ENCODE measurements at regions not wholly inside any gene's neighbourhood (a gene's known extent, or its start where the extent isn't known, plus 50 kb on each side); places are given as distances from the start of the nearest gene placed in this dataset.

DNA sequence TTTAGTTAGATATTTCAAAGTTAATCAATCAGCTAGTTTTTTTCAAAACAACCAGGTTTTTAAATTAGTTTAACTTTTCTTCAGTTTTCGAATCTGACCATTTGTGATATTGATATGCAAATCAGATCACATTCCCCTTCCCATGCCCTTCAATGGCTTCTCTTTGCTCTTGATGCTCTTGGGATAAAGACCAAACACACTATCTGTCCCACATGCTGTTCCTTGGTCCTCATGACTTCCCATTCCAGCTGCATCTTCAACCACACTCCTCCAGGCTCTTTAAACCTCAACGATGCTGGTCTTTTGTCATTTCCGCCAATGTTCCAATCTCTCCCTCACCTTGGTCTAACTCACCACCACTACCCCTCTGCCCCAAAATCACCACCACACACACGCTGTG lies 285.8 kb downstream of the LMX1A start (continued):
- TF ChIP-seq RCOR1 (IDR thresholded peaks at IDR 0.05; ENCODE audit: borderline replicate concordance in 1 of 2, low read depth in 2 of 2, low read length in 2 of 2), result no peak

DNA sequence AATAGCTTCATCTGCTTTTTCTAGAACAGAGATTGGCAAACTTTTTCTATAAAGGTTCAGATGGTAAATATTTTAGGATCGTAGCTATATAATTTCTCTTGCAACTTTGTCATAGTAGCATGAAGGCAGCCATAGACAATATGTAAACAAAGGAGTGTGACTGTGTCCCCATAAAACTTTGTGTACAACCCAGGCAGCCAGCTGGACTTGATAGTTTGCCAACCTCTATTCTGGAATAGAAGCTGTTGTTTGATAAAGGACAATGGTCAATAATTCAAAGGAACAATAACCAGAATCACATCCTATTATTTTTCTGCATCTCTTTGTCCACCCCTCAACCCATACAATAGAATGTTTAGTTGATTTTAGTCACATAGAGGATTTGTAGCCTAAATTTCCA lies 286.7 kb downstream of the LMX1A start:
- Histone ChIP-seq H3K36me3 (ENCODE audit: control insufficient read depth, insufficient read depth, low read length) (no peaks in the 10 kb centered on the region), H3K4me1 (replicated peaks in 1 of 2; ENCODE audit: control insufficient read depth in 2 of 2, insufficient read depth in 2 of 2, low read length in 2 of 2) (no peaks in the 10 kb centered on the region), H3K9me3 (replicated peaks; ENCODE audit: control insufficient read depth, insufficient read depth, low read depth, low read length) (no peaks in the 10 kb centered on the region), H3K9me1 (ENCODE audit: control insufficient read depth, insufficient read depth, low read length) (no peaks in the 10 kb centered on the region), H2AFZ (ENCODE audit: low read depth, low read length) (no peak overlapping the region), H3K27ac (ENCODE audit: extremely low read depth, low read depth, low read length) (no peak overlapping the region), H3K4me2 (ENCODE audit: insufficient read depth, low read length) (no peak overlapping the region), H4K20me1 (replicated peaks; ENCODE audit: control insufficient read depth, insufficient read depth, low read length) (no peaks in the 10 kb centered on the region), H3K79me2 (ENCODE audit: control insufficient read depth, insufficient read depth, low read length) (no peaks in the 10 kb centered on the region), H3K9ac (ENCODE audit: insufficient read depth in 1 of 2, low read depth in 2 of 2, low read length in 2 of 2) (no peak overlapping the region), H3K4me3 (no peak overlapping the region), H3K27me3 (ENCODE audit: control insufficient read depth in 2 of 2, insufficient read depth in 2 of 2, low read length in 2 of 2) (no peaks in the 10 kb centered on the region)
- DNase-seq (ENCODE audit: extremely low read depth in 1 of 4, low spot score in 3 of 4) (no peak), FAIRE-seq (no peak), ATAC-seq (no peak)
- no TSS peak for BruUV-seq (replicated peaks)
- ChIA-PET CTCF (ENCODE audit: low intra/inter-chr PET ratio) (no interaction called here), POLR2A (interaction anchor here (0.5 to 0.6 kb wide), 2 partner anchors 520 to 706 kb away, joined by 3 read pairs; no protein-coding TSS in a partner anchor)
- WGBS (ENCODE audit: insufficient coverage, low coverage, missing lambda C conversion rate), result 0% methylated on average over 1 of the region's 1 CpG
- intact Hi-C loops (cut with micrococcal nuclease) (loop anchor here (5.0 kb wide), 4 partner anchors 283 to 1543 kb away; no protein-coding TSS in a partner anchor), in situ Hi-C loops (cut with MboI) (loop anchor here (25.0 kb wide), 1 partner anchor 1658 kb away; no protein-coding TSS in a partner anchor)
- TF ChIP-seq, protein P1, sequence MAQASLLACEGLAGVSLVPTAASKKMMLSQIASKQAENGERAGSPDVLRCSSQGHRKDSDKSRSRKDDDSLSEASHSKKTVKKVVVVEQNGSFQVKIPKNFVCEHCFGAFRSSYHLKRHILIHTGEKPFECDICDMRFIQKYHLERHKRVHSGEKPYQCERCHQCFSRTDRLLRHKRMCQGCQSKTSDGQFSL (CRISPR knock-in tag; IDR thresholded peaks at IDR 0.05), result no peak
- TF ChIP-seq, protein P1 (tag; IDR thresholded peaks at IDR 0.05), result no peak
- TF ChIP-seq, protein P2, sequence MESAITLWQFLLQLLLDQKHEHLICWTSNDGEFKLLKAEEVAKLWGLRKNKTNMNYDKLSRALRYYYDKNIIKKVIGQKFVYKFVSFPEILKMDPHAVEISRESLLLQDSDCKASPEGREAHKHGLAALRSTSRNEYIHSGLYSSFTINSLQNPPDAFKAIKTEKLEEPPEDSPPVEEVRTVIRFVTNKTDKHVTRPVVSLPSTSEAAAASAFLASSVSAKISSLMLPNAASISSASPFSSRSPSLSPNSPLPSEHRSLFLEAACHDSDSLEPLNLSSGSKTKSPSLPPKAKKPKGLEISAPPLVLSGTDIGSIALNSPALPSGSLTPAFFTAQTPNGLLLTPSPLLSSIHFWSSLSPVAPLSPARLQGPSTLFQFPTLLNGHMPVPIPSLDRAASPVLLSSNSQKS (CRISPR knock-in tag; IDR thresholded peaks at IDR 0.05), result no peak
- TF ChIP-seq NFE2 (IDR thresholded peaks at IDR 0.05; ENCODE audit: low read depth) (no peak), TAF1 (IDR thresholded peaks at IDR 0.05; ENCODE audit: control insufficient read depth, extremely low read depth, insufficient read depth, low read length, severe bottlenecking) (no peak), ZNF23 (CRISPR knock-in tag; IDR thresholded peaks at IDR 0.05) (no peak)
